ENCODE measurements at regions not wholly inside any gene's neighbourhood (a gene's known extent, or its start where the extent isn't known, plus 50 kb on each side); places are given as distances from the start of the nearest gene placed in this dataset.

DNA sequence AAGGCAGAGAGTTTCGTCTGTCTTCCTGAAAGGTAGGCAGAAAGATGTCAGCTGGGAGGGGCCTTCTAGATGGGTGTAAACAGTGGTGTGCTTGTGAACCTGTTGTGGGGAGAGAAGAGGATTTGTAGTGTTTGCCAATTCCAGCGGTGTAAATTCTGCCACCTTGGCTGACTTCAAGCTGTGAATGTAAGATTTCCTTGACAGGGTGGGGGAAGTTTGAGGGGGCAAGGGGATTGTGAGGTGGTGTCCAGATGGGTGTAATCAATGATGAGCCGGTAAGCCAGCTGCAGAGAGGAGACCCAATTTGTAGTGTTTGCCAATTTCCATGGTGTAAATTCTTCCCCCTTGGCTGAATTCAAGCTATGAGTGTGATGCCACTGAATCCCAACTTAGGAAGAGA, 61.0 kb upstream of the ADGRE5 start:
- TF ChIP-seq ELF4 (IDR thresholded peaks at IDR 0.05), result no peak
- no peak for TF ChIP-seq FOXM1 (IDR thresholded peaks at IDR 0.05; ENCODE audit: borderline replicate concordance)
- no peak for TF ChIP-seq SUZ12 (IDR thresholded peaks at IDR 0.05)
- TF ChIP-seq, protein P1, sequence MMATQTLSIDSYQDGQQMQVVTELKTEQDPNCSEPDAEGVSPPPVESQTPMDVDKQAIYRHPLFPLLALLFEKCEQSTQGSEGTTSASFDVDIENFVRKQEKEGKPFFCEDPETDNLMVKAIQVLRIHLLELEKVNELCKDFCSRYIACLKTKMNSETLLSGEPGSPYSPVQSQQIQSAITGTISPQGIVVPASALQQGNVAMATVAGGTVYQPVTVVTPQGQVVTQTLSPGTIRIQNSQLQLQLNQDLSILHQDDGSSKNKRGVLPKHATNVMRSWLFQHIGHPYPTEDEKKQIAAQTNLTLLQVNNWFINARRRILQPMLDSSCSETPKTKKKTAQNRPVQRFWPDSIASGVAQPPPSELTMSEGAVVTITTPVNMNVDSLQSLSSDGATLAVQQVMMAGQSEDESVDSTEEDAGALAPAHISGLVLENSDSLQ (IDR thresholded peaks at IDR 0.05), result no peak
- TF ChIP-seq TARDBP (IDR thresholded peaks at IDR 0.05), result no peak
- no peak for TF ChIP-seq SP1 (IDR thresholded peaks at IDR 0.05)
- no peak for TF ChIP-seq HDGF (IDR thresholded peaks at IDR 0.05; ENCODE audit: borderline replicate concordance)

Data from HEK293T (cell line).